ENCODE measurements at regions not wholly inside any gene's neighbourhood (a gene's known extent, or its start where the extent isn't known, plus 50 kb on each side); places are given as distances from the start of the nearest gene placed in this dataset.
A peak's percentile ranks its signal among the peaks of the same experiment; 100 is the strongest.

GRCh38 chr13:20344836-20345490 is 112.8 kb upstream of the GJB6 start:
- Mint-ChIP-seq H3K4me3 (no peak overlapping the region), H3K27me3 (no peaks in the 10 kb centered on the region), H3K9me3 (no peaks in the 10 kb centered on the region), H3K27ac (no peak overlapping the region), H3K4me1 (no peaks in the 10 kb centered on the region), H3K36me3 (no peaks in the 10 kb centered on the region)
- ChIA-PET POLR2A (no interaction called here), CTCF (no interaction called here)
- intact Hi-C loops (cut with micrococcal nuclease), result no loop called here
- Histone ChIP-seq H3K36me3 (ENCODE audit: control insufficient read depth in 2 of 3, insufficient read depth in 3 of 3, low read length in 3 of 3) (no peaks in the 10 kb centered on the region), H3K27ac (ENCODE audit: low read depth, low read length) (no peak overlapping the region), H3K9me3 (ENCODE audit: control insufficient read depth in 2 of 3, low read length in 3 of 3) (no peaks in the 10 kb centered on the region), H3K4me3 (ENCODE audit: low read length) (no peak overlapping the region), H3K4me1 (ENCODE audit: control insufficient read depth in 2 of 2, insufficient read depth in 2 of 2, low read length in 2 of 2) (no peaks in the 10 kb centered on the region), H3K27me3 (ENCODE audit: control insufficient read depth in 2 of 2, insufficient read depth in 2 of 2, low read length in 2 of 2) (no peaks in the 10 kb centered on the region)
- DNase-seq (no peak), ATAC-seq (no peak)

GRCh38 chr13:20342311-20342710 is 110.2 kb upstream of the GJB6 start:
- Mint-ChIP-seq H3K9me3 (no peaks in the 10 kb centered on the region), H3K4me1 (peaks cover 0 to 10% (median 2%) of the 10 kb centered on the region in 7 donors), H3K4me3 (no peak overlapping the region), H3K36me3 (no peaks in the 10 kb centered on the region), H3K27ac (no peak overlapping the region), H3K27me3 (no peaks in the 10 kb centered on the region)
- no peaks in the 10 kb centered on the region for H3K36me3 ChIP-seq (ENCODE audit: control insufficient read depth in 2 of 3, insufficient read depth in 3 of 3, low read length in 3 of 3)
- H3K4me3 ChIP-seq (ENCODE audit: low read length), result no peak overlapping the region
- POLR2A ChIA-PET, result no interaction called here
- H3K9me3 ChIP-seq (ENCODE audit: control insufficient read depth in 2 of 3, low read length in 3 of 3), result no peaks in the 10 kb centered on the region
- H3K27me3 ChIP-seq (ENCODE audit: control insufficient read depth in 2 of 2, insufficient read depth in 2 of 2, low read length in 2 of 2), result no peaks in the 10 kb centered on the region
- no peak for DNase-seq
- H3K4me1 ChIP-seq (ENCODE audit: control insufficient read depth in 2 of 2, insufficient read depth in 2 of 2, low read length in 2 of 2), result no peaks in the 10 kb centered on the region
- CTCF ChIA-PET, result no interaction called here
- intact Hi-C loops (cut with micrococcal nuclease), result no loop called here
- no peak overlapping the region for H3K27ac ChIP-seq (ENCODE audit: low read depth, low read length)
- no peak for ATAC-seq

GRCh38 chr13:20340759-20341171 is 108.6 kb upstream of the GJB6 start:
- H3K27me3 ChIP-seq (ENCODE audit: control insufficient read depth in 2 of 2, insufficient read depth in 2 of 2, low read length in 2 of 2), result no peaks in the 10 kb centered on the region
- H3K4me1 ChIP-seq (ENCODE audit: control insufficient read depth in 2 of 2, insufficient read depth in 2 of 2, low read length in 2 of 2), result no peaks in the 10 kb centered on the region
- H3K27ac ChIP-seq (ENCODE audit: low read depth, low read length), result no peak overlapping the region
- ATAC-seq, result no peak
- H3K9me3 ChIP-seq (ENCODE audit: control insufficient read depth in 2 of 3, low read length in 3 of 3), result no peaks in the 10 kb centered on the region
- no peak for DNase-seq
- Mint-ChIP-seq H3K36me3 (no peaks in the 10 kb centered on the region), H3K27me3 (peaks cover 0 to 5% (median 0%) of the 10 kb centered on the region in 5 donors), H3K4me3 (no peak overlapping the region), H3K9me3 (no peaks in the 10 kb centered on the region), H3K4me1 (peaks cover 0 to 18% (median 6%) of the 10 kb centered on the region in 7 donors), H3K27ac (no peak overlapping the region)
- intact Hi-C loops (cut with micrococcal nuclease), result no loop called here
- ChIA-PET CTCF (no interaction called here), POLR2A (no interaction called here)
- no peak overlapping the region for H3K4me3 ChIP-seq (ENCODE audit: low read length)
- no peaks in the 10 kb centered on the region for H3K36me3 ChIP-seq (ENCODE audit: control insufficient read depth in 2 of 3, insufficient read depth in 3 of 3, low read length in 3 of 3)

GRCh38 chr13:20340136-20340758 is 108.1 kb upstream of the GJB6 start:
- POLR2A ChIA-PET, result no interaction called here
- H3K27ac Mint-ChIP-seq, result peak overlapping the region in 2 of 9 donors; percentile 32 to 39

DNA sequence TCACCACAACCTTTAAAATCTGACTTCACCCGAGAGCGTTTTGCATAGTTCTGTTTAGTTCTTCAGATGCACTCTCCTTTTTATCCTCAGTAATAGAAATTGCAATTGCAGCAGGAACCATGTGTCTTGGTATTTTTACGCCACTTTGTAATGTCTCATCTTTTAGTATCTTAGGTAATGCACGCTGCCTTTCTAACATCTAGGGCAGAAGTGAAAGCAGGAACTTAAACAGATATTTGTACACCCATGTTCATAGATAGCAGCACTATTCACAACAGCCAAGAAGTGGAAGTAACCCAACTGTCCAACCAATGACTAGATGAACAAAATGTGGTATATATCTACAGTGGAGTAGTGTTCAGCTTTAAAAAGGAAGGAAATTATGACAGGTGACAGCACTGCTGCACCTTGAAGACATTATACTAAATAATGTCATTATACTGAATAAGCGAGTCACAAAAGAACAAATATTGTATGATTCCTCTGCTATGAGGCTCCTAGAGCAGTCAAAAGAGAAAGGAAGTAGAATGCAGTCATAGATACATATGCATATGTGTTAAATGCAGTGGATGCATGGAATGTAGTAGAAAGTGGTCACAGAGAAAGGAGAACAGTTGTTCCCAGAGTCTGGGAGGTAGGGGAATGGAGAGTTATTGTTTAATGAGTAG is 105.9 kb upstream of the GJB6 start:
- H3K4me1 Mint-ChIP-seq, result peaks cover 0 to 18% (median 6%) of the 10 kb centered on the region in 7 donors
- ChIA-PET POLR2A (interaction anchor here (0.6 kb wide), 1 partner anchor 129 kb away, joined by 3 read pairs; no protein-coding TSS in a partner anchor), CTCF (interaction anchor here (1.0 kb wide), 1 partner anchor 158 kb away, joined by 3 read pairs; no protein-coding TSS in a partner anchor)
- H3K4me3 ChIP-seq (ENCODE audit: low read length), result no peak overlapping the region
- H3K4me3 Mint-ChIP-seq, result no peak overlapping the region
- intact Hi-C loops (cut with micrococcal nuclease), result no loop called here
- no peaks in the 10 kb centered on the region for H3K36me3 ChIP-seq (ENCODE audit: control insufficient read depth in 2 of 3, insufficient read depth in 3 of 3, low read length in 3 of 3)
- ATAC-seq, result peak; percentile 77
- DNase-seq, result no peak
- H3K9me3 Mint-ChIP-seq, result no peaks in the 10 kb centered on the region
- H3K27ac Mint-ChIP-seq, result peak overlapping the region in 1 of 9 donors; percentile 0
- H3K27me3 Mint-ChIP-seq, result peaks cover 0 to 5% (median 0%) of the 10 kb centered on the region in 5 donors
- H3K4me1 ChIP-seq (ENCODE audit: control insufficient read depth in 2 of 2, insufficient read depth in 2 of 2, low read length in 2 of 2), result no peaks in the 10 kb centered on the region
- H3K9me3 ChIP-seq (ENCODE audit: control insufficient read depth in 2 of 3, low read length in 3 of 3), result no peaks in the 10 kb centered on the region
- no peak overlapping the region for H3K27ac ChIP-seq (ENCODE audit: low read depth, low read length)
- no peaks in the 10 kb centered on the region for H3K36me3 Mint-ChIP-seq
- no peaks in the 10 kb centered on the region for H3K27me3 ChIP-seq (ENCODE audit: control insufficient read depth in 2 of 2, insufficient read depth in 2 of 2, low read length in 2 of 2)

More at GRCh38 chr13:20340136-20340758, 108.1 kb upstream of the GJB6 start:
- no peaks in the 10 kb centered on the region for H3K36me3 Mint-ChIP-seq
- Histone ChIP-seq H3K4me1 (ENCODE audit: control insufficient read depth in 2 of 2, insufficient read depth in 2 of 2, low read length in 2 of 2) (no peaks in the 10 kb centered on the region), H3K9me3 (ENCODE audit: control insufficient read depth in 2 of 3, low read length in 3 of 3) (no peaks in the 10 kb centered on the region), H3K36me3 (ENCODE audit: control insufficient read depth in 2 of 3, insufficient read depth in 3 of 3, low read length in 3 of 3) (no peaks in the 10 kb centered on the region), H3K27me3 (ENCODE audit: control insufficient read depth in 2 of 2, insufficient read depth in 2 of 2, low read length in 2 of 2) (no peaks in the 10 kb centered on the region), H3K27ac (ENCODE audit: low read depth, low read length) (no peak overlapping the region), H3K4me3 (ENCODE audit: low read length) (no peak overlapping the region)
- DNase-seq (no peak), ATAC-seq (no peak)
- CTCF ChIA-PET, result interaction anchor here (0.6 kb wide), 1 partner anchor 792 kb away, joined by 3 read pairs; no protein-coding TSS in a partner anchor
- peaks cover 0 to 5% (median 0%) of the 10 kb centered on the region in 5 donors for H3K27me3 Mint-ChIP-seq
- no peak overlapping the region for H3K4me3 Mint-ChIP-seq
- peaks cover 0 to 18% (median 6%) of the 10 kb centered on the region in 7 donors for H3K4me1 Mint-ChIP-seq
- intact Hi-C loops (cut with micrococcal nuclease), result no loop called here
- H3K9me3 Mint-ChIP-seq, result no peaks in the 10 kb centered on the region

GRCh38 chr13:20336761-20337160 is 104.6 kb upstream of the GJB6 start:
- Histone ChIP-seq H3K36me3 (ENCODE audit: control insufficient read depth in 2 of 3, insufficient read depth in 3 of 3, low read length in 3 of 3) (no peaks in the 10 kb centered on the region), H3K9me3 (ENCODE audit: control insufficient read depth in 2 of 3, low read length in 3 of 3) (no peaks in the 10 kb centered on the region), H3K27me3 (ENCODE audit: control insufficient read depth in 2 of 2, insufficient read depth in 2 of 2, low read length in 2 of 2) (no peaks in the 10 kb centered on the region), H3K4me3 (ENCODE audit: low read length) (no peak overlapping the region), H3K27ac (ENCODE audit: low read depth, low read length) (no peak overlapping the region), H3K4me1 (ENCODE audit: control insufficient read depth in 2 of 2, insufficient read depth in 2 of 2, low read length in 2 of 2) (no peaks in the 10 kb centered on the region)
- Mint-ChIP-seq H3K4me1 (peaks cover 0 to 18% (median 6%) of the 10 kb centered on the region in 7 donors), H3K27ac (peak overlapping the region in 2 of 9 donors; percentile 19 to 33), H3K9me3 (no peaks in the 10 kb centered on the region), H3K36me3 (no peaks in the 10 kb centered on the region), H3K27me3 (peaks cover 0 to 5% (median 0%) of the 10 kb centered on the region in 5 donors), H3K4me3 (no peak overlapping the region)
- ChIA-PET CTCF (interaction anchor here (1.0 kb wide), 1 partner anchor 159 kb away, joined by 3 read pairs; no protein-coding TSS in a partner anchor), POLR2A (no interaction called here)
- ATAC-seq, result no peak
- no peak for DNase-seq
- intact Hi-C loops (cut with micrococcal nuclease), result no loop called here

All from naive thymus-derived CD4-positive, alpha-beta T cell (primary cell).